ENCODE measurements at regions not wholly inside any gene's neighbourhood (a gene's known extent, or its start where the extent isn't known, plus 50 kb on each side); places are given as distances from the start of the nearest gene placed in this dataset.

DNA sequence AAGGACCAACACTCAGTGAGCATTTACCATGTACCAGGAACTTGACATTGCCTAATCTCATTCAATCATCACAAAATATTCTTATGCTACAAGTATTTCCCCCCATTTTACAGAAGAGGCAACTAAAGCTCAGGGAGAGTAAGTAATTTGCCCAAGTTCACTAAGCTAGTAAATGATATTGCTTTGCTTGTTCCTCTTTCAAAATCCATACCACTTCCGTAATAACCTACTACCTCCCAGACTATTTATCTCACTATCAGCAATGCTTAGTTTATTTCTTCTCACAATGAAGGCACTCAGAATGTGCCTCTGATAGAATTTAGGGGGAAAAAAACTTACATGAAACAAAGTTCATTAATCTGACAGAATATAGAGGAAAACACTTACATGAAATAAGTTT, 1070.9 kb upstream of the FANCL start:
- intact Hi-C loops (cut with micrococcal nuclease; ENCODE audit: unreplicated experiment), result no loop called here
- in situ Hi-C loops (cut with HindIII; ENCODE audit: low pct_unique_long_range_greater_than_20kb, low sequenced_read_pairs), result no loop called here
- BruUV-seq (replicated peaks), result no TSS peak
- ChIA-PET CTCF (interaction anchor here (0.7 kb wide), 1 partner anchor 605 kb away, joined by 3 read pairs; no protein-coding TSS in a partner anchor), POLR2A (no interaction called here)
- DNase-seq (ENCODE audit: low read depth, low spot score) (no peak), ATAC-seq (no peak)
- no peak overlapping the region for H3K4me3 ChIP-seq (ENCODE audit: low read depth in 2 of 2, low read length in 2 of 2)
- H3K36me3 ChIP-seq (ENCODE audit: control insufficient read depth, insufficient read depth, low read length), result no peaks in the 10 kb centered on the region
- H3K27me3 ChIP-seq (ENCODE audit: control insufficient read depth, insufficient read depth, low read length), result no peaks in the 10 kb centered on the region; the same call in 1 of the 2 replicates
- no peaks in the 10 kb centered on the region for H3K4me1 ChIP-seq (ENCODE audit: control insufficient read depth, insufficient read depth, low read length)
- no peaks in the 10 kb centered on the region for H3K9me3 ChIP-seq (ENCODE audit: control insufficient read depth, insufficient read depth, low read depth, low read length)
- no peak for TF ChIP-seq TCF7L2 (IDR thresholded peaks at IDR 0.05; ENCODE audit: low read depth, low read length)
- TF ChIP-seq, protein P1, sequence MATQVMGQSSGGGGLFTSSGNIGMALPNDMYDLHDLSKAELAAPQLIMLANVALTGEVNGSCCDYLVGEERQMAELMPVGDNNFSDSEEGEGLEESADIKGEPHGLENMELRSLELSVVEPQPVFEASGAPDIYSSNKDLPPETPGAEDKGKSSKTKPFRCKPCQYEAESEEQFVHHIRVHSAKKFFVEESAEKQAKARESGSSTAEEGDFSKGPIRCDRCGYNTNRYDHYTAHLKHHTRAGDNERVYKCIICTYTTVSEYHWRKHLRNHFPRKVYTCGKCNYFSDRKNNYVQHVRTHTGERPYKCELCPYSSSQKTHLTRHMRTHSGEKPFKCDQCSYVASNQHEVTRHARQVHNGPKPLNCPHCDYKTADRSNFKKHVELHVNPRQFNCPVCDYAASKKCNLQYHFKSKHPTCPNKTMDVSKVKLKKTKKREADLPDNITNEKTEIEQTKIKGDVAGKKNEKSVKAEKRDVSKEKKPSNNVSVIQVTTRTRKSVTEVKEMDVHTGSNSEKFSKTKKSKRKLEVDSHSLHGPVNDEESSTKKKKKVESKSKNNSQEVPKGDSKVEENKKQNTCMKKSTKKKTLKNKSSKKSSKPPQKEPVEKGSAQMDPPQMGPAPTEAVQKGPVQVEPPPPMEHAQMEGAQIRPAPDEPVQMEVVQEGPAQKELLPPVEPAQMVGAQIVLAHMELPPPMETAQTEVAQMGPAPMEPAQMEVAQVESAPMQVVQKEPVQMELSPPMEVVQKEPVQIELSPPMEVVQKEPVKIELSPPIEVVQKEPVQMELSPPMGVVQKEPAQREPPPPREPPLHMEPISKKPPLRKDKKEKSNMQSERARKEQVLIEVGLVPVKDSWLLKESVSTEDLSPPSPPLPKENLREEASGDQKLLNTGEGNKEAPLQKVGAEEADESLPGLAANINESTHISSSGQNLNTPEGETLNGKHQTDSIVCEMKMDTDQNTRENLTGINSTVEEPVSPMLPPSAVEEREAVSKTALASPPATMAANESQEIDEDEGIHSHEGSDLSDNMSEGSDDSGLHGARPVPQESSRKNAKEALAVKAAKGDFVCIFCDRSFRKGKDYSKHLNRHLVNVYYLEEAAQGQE (IDR thresholded peaks at IDR 0.05; ENCODE audit: insufficient read depth in 1 of 2, low read depth in 2 of 2, low read length in 1 of 2), result no peak
- TF ChIP-seq, protein P2, sequence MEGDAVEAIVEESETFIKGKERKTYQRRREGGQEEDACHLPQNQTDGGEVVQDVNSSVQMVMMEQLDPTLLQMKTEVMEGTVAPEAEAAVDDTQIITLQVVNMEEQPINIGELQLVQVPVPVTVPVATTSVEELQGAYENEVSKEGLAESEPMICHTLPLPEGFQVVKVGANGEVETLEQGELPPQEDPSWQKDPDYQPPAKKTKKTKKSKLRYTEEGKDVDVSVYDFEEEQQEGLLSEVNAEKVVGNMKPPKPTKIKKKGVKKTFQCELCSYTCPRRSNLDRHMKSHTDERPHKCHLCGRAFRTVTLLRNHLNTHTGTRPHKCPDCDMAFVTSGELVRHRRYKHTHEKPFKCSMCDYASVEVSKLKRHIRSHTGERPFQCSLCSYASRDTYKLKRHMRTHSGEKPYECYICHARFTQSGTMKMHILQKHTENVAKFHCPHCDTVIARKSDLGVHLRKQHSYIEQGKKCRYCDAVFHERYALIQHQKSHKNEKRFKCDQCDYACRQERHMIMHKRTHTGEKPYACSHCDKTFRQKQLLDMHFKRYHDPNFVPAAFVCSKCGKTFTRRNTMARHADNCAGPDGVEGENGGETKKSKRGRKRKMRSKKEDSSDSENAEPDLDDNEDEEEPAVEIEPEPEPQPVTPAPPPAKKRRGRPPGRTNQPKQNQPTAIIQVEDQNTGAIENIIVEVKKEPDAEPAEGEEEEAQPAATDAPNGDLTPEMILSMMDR (IDR thresholded peaks at IDR 0.05), result no peak
- TF ChIP-seq SIN3A (IDR thresholded peaks at IDR 0.05; ENCODE audit: borderline replicate concordance, insufficient read depth, low read depth, low read length), result no peak
- no peak for TF ChIP-seq POLR2AphosphoS5 (IDR thresholded peaks at IDR 0.05; ENCODE audit: low read depth, low read length)
- H3K27ac ChIP-seq (ENCODE audit: low read length), result no peak overlapping the region

DNA sequence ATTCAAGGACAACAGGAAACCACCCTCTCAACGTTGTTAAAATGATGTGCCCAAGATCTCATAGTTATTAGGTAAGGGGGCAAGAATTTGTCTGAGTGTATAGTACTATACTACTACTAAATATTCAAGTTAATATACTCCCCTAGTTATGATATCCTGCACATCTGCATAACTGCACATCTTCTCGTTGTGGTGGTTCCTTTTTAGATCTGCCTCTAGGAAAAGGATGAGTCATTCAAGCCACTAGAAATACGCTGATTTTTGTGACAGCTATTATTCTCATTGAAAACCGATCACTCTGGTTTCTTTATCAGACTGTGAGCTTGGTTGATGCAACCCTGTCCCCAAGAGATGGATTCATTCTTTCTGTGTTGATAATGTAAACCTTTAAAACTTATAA, 1067.0 kb upstream of the FANCL start:
- ChIA-PET CTCF (no interaction called here), POLR2A (no interaction called here)
- Histone ChIP-seq H3K4me1 (ENCODE audit: control insufficient read depth, insufficient read depth, low read length) (no peaks in the 10 kb centered on the region), H3K27ac (ENCODE audit: low read length) (no peak overlapping the region), H3K4me3 (ENCODE audit: low read depth in 2 of 2, low read length in 2 of 2) (no peak overlapping the region), H3K27me3 (ENCODE audit: control insufficient read depth, insufficient read depth, low read length) (no peaks in the 10 kb centered on the region; the same call in 1 of the 2 replicates), H3K9me3 (ENCODE audit: control insufficient read depth, insufficient read depth, low read depth, low read length) (no peaks in the 10 kb centered on the region), H3K36me3 (ENCODE audit: control insufficient read depth, insufficient read depth, low read length) (no peaks in the 10 kb centered on the region)
- in situ Hi-C loops (cut with HindIII; ENCODE audit: low pct_unique_long_range_greater_than_20kb, low sequenced_read_pairs) (no loop called here), intact Hi-C loops (cut with micrococcal nuclease; ENCODE audit: unreplicated experiment) (no loop called here)
- DNase-seq (ENCODE audit: low read depth, low spot score), result no peak
- no peak for ATAC-seq
- no TSS peak for BruUV-seq (replicated peaks)
- no peak for TF ChIP-seq POLR2AphosphoS5 (IDR thresholded peaks at IDR 0.05; ENCODE audit: low read depth, low read length)
- TF ChIP-seq, protein P2 (IDR thresholded peaks at IDR 0.05), result no peak
- TF ChIP-seq, protein P1 (IDR thresholded peaks at IDR 0.05; ENCODE audit: insufficient read depth in 1 of 2, low read depth in 2 of 2, low read length in 1 of 2), result no peak
- no peak for TF ChIP-seq SIN3A (IDR thresholded peaks at IDR 0.05; ENCODE audit: borderline replicate concordance, insufficient read depth, low read depth, low read length)
- no peak for TF ChIP-seq TCF7L2 (IDR thresholded peaks at IDR 0.05; ENCODE audit: low read depth, low read length)
